GM18858 (cell line): ENCODE measurements at regions not wholly inside any gene's neighbourhood (a gene's known extent, or its start where the extent isn't known, plus 50 kb on each side); places are given as distances from the start of the nearest gene placed in this dataset.
A peak's percentile ranks its signal among the peaks of the same experiment; 100 is the strongest.

ENCODE experiments used
- ATAC-seq: cut with Tn5 transposase; IDR thresholded peaks from one replicate; pipeline ENCODE4 v1.9.1; 2021; ENCODE audit not compliant: unreplicated experiment

DNA sequence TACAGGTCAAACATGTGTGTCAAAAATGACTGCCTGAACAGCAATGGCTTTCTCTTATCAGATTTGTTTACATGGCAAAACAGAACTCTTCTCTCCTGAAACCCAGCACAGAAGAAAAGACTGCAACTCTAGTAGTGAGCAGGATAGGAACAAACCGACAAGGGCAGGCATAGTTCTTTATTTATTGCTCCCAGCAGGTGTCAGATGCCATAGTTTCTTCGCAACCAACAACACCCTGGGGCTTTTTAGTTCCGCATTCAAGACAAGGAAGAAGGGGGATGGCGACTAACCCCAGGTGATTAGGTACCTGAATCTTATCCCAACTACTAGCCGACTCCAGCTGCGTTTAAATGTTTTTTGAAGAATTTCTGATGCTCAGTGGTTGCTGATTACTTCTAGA, 367.5 kb upstream of the FIGN start:
- no peak for ATAC-seq

DNA sequence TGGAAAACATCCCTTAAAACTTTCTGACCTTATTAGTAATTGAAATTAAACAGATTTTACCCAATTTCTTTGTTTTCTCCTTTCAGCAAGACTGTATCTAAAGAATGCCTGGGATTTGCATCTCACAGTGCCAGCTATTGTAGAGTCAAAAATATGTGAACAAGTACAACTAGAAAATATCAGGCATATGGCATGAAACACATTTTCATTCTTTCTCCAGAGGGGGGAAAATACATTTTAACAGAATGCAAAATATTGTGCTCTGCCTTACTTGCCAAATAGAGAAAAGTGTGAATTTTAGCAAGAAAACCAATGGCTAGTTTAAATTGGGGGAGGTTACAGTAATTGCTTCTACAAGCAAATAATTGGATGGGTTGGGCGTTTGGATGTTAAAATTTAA, 366.6 kb upstream of the FIGN start:
- no peak for ATAC-seq

DNA sequence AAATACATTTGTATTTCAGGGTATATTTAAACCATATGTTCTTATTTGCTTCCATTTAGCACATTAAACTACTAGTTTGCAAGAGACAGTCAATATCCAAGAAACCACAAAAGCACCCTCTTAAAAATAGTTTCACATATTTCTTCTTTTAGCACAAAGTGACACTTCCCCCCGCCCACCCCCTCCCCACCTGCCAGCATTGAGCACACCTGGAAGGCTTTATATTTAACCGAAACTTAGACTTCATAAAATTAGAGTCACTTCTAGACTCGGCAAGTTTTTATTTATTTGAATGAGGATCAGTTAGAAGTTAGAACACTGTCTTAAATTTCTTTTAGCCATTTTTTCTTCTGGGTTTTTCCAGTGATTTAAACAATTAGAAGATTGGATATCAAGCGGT, 355.9 kb upstream of the FIGN start:
- ATAC-seq: no peak

DNA sequence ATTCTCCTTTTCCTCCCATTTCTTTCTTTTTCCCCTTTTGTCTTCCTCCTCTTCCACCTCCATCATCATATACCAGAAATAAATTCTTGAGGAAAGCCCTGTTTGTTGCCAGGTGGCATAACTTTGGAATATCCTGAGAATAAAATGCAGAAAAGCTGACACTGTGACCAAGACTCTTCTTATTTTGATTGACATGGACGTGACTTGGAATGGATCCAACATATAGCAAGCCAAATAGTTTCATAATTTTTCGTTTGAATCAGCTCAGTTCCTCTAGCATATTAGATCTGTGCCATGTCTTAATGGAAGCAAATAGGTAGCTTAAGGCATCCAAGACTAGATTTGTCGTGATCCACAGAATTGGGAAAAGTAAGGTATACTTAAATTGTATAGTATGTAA, 354.7 kb upstream of the FIGN start:
- no peak for ATAC-seq

DNA sequence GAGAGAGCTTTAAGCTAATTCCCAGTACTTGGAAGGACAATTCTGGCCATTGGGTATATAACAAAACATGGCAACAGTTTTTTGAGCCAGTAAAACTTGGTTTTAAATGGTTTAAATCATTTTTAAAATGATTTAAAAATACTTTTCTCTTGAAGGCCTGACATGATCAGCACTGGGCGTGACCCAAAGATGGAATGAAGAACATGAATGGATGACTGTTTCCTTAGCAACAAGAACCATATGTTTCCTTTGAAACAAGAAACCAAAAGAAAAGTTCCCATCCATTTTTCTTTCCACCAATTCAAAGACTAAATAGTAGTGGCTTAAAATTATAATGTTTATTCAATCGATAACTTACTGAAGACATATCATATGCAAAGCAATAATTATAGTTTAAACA, 348.3 kb upstream of the FIGN start:
- ATAC-seq: no peak

DNA sequence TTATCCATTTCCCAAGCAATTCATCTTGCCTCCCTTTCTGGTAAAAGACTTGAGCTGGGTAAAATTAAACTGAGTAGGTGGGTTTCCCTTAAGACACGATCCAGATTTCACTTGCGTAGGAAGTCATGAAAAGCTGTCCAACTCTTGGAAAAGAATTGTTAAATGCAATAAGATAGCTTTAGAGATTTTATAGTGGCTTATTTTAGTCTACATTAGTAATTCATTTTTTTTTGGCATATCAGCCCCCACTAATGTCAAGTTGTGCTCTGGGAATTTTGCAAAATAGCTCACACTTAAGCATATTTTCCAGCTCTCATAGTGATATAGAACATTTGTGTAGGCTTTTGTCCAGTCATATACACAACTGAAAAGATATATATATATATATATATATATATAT, 344.7 kb upstream of the FIGN start:
- ATAC-seq: no peak

DNA sequence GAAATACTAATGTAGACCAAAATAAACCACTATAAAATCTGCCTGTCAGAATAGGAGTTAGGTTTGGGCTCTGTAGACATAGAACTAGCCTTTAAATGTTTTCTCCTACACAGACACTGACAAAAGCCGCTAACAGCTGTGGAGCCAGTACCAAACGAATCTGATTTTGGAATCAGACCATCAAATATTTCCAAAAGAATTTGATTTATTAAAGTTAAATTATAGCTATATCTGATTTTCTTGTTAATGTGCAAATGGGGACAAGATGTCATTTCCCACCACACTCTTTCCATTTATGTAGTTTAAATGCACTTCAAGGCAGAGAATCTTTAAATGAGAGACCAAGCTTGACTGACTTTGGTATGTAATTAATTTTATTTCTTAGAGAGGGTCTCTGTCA, 343.4 kb upstream of the FIGN start:
- no peak for ATAC-seq

DNA sequence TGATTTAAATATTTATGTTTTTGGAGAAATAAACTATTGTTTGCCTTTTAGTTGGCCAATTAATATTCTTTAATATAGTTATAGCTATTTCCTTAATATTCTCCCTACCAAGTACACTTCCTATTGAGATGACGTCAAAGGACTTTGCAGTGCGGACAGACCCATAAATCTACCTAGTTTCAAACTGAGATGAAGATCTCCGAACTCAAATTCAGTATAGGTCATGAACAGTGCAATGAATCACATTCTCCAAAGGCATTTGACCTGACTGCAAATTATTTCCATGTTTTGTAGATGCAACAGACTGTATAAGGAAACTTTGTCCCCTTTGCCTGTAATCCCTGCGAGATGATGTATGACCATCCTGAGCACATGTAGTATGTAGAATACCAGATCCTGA, 342.6 kb upstream of the FIGN start:
- ATAC-seq: no peak

DNA sequence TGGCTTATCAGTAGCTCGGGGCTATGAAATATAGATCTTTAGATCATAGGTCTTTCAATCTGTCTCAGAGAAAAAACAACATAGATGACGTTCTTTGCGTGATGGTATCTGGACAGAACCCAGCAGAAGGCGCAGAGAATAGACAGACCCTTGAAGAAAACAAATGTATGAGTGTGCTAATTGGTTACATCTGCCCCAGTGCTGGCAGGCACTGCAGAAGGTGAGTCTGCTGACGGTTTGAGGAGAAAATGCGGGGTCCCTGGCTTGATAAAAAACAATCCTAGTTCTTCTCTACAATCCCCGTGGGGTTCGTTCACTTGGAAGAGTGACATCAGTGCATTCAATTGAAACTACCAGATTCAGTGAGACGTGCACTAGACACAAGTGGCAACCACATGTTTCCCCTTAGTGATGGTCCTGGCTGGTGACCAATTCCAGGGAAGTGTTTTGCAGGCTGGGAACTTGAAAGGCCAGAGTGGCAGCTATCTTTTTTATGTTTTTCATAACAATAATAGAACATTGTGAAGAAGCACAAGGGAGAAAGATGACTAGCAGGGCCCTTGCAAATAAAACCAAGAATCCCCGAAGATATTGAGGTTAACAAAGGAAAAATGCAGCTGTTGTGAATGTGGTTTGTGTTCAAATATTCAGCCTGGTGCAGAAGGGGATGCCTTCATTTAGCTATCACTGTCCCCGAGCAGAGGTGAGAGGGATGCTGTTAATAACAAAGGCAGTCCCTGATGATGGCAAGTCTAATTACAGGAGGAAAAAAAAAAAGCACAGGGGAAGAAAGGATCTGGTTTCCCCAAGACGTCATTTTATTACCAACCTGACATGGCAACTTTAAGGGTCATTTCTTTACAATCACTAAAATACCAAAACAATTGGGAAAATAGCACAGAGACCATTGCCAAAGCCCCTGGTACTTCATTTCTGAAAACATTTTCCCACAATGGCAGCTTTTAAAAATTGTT, 337.6 kb upstream of the FIGN start:
- no peak for ATAC-seq

DNA sequence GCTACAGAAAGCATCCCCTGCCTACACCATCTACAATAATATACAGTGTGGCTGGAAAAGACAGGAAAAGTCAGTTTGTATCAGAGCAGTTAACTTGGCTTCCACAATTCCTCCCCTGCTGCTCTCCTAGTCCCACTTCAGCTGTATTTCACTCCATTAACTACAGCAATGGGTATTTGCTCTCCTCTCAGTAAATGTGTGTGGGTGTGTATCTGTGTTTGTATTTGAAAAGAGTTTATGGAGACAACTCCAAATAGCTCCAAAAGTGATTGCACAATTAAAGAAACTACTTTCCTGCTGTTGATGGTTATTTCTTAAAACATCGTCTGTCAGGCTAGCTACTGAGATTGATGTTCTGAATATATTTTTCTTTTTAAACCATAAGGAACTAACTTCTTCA, 333.7 kb upstream of the FIGN start:
- no peak for ATAC-seq

DNA sequence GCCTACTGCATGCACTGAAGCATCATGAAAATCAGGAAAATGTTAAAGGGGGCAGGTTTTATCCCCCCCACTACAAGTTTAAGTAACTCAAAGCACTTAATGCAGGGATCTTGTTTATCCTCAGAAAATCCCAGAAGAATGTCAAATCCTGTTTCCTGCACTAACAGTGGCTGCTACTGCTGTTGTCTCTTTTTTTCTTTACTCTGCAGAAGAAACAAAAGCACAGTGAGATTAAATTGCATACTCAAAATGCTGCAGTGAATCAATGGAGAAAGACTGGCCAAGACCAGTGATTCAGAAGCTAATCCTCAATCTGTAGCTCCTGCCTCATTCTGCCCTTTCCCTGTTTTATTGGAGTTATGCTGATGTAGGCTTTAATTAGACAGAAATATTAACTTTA, 332.3 kb upstream of the FIGN start:
- ATAC-seq: no peak

DNA sequence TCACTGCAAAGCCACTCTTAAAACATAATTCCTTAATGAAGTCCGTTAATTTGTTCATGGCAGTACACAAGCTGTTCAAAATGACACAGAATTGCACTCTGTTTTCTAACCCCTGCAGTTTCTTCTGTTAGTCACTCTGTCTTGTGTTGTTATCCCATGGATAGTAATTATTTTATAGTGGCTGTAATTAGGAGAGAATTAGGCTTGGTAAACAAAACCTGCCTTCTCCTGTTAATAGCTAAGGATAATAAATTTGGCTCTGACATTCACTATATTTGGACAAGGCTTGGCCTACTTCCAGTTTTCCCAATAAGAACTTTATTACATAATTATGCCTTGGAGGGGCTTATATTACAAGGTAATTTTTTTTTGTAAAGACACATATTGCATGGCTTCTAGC, 330.3 kb upstream of the FIGN start:
- no peak for ATAC-seq

DNA sequence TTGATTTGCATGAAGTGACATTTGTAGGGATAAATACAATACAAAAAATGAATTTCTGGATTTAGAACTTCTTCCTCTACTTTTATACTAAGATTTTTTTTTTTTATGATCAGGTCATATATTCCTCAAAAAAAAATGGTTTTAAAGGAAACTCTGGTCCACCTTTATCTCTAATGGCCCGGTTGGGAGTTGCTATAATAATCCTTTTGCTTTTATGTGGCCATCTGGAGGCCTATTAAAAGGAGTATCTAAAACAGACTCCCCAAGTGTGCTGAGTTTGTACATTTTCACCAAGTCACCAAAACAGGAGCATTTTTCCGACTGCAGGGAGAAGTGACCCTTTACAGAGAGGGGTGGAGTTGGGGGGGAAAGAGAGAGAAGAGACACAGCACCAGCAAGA, 329.2 kb upstream of the FIGN start:
- no peak for ATAC-seq

DNA sequence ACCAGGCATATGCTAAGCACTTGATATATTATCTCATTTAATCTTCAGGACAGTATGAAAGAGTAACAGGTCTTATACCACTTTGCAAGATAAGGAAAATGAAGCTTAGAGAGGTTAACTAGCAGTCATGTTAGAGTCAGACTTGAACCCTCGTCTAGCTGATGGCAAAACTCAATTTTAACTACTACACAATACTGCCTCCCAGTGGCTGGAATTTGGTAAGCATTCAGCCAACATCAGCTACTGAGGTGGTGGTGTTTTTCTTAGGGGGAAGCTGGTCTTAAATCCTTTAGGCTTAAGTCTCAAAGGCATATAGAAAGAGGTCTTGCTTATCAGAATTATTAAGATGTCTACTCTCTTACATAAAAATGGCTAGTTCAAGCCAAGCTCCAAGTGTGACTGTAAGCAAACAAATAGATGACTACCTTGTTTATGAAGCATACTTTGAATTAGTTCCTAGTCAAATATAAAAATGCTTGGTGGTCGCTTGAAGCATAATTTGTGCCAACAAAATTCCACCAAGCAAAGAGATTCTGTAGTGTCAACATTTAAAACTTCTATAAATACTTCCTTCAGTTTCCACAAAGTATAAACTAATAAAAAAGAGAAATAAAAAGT, 325.4 kb upstream of the FIGN start:
- peak; percentile 71 for ATAC-seq

DNA sequence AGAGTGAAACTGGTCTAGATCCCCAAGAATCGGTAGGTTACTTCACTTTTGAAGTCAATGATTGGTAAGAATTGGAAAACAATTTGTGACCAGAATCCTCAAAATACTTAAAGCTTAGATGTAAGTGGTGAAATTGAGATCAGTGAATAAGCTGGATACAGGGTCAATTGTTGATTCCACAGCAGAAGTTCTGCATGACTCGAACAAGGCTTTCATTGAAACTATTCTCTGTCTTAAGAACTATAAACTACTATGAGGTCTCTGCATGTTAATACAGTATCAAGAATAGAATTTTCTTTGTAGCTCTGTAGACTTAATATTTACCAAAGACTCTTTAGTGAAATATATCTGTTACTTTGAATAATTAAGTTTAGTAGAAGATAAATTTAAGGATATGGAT, 324.2 kb upstream of the FIGN start:
- no peak for ATAC-seq

DNA sequence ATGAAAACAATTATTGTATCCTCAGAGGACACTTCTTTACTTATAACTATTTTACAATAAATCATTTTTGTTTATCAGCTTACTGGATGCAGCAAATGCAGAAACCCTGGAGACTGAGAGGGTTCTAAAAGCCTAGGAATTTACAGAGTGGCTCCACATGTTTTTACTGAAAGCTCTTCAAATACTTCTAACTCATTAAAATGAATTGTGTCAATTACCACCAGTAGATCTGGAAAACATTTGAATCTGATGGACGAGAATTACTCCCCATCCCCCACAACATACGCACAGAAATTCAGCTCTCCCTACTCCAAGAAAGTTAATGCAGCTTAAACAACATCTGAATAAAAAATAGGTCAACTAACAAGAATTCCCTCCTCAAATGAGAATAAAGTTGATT, 319.8 kb upstream of the FIGN start:
- no peak for ATAC-seq

DNA sequence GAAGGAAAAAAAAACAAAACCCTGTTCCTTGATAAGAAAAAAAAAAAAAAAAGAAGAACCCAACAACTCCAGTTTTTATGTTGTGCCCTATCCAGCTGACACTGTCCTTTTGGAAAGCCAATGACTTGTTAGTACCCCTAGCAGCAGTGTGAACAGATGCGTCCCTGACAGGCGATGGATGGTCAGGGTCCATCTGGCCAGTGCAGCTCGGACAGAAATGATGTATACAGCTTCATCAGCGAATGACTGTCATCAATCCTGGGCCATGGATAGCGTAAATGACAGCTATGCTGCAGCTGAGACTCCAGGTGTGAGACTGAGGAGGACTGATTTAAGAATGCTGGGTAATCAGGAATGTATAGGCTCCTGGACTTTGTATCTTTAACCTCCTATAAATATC, 318.8 kb upstream of the FIGN start:
- ATAC-seq: no peak

DNA sequence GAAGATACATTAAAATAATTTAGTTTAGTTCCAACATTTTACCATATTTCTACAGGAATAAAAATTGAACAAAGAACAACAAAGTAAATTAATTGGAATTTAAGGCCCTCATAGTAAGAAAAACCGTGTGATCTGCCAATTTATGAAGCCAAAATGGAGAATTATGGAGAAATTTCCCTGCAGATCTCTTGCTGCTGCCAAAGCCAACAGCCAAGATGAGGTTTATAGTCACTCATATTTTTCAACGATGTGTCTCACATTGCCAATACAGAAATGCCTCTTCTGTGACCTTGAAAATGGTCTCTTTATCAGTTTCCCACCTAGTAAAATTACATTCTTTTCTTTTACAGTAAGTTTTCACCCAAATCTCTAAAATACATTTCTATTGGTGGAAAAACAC, 317.2 kb upstream of the FIGN start:
- ATAC-seq: no peak

DNA sequence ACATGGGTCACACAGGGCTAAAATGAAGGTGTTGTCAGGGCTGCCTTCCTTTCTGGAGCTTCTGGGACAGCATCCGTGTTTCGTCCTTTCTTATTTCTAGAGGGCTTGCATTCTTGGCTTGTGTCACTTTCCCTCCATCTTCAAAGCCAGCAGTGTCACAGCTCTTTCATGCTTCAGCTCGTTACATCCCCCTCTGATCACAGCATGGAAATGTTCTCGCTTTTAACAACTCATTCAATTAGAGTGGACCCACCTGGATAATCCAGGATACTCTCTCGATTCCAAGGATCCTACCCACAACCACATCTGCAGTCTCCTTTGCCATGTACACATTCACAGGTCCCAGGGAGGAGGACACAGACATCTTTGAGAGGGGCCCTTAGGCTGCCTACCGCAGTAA, 316.2 kb upstream of the FIGN start:
- no peak for ATAC-seq

DNA sequence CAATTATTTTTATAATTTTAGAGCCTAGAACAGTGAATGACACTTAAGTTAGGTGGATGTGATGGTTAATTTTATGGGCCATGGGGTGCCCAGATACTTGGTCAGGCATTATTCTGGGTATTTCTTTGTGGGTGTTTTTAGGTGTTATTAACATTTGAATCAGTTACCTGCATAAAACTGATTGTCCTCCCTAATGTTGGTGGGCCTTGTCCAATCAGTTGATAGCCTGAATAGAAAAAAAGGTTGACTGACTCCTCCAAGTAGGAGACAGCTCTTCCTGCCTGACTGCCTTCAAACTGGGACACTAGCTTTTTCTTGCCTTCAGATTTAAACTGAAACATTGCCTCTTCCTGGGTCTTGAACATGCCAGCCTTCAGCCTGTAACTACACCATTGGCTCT, 312.9 kb upstream of the FIGN start:
- no peak for ATAC-seq

DNA sequence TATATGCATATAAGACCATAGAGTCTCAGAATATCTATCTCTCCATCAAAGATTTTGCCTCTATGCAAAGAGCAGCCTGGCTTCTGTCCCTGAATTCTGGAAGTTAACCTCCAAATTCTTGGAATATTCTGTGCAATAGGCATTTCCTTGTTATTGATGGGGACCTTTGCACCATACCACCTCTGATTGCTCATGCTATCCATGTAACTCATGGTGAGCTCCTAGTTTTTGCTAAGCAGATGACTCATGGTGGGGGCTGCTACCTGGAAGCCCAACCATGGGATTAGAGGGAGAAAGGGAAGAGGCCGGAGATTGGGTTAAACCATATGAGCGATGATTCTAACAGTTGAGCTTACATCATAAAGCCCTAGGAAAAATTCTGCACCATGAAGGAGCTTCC, 310.2 kb upstream of the FIGN start:
- no peak for ATAC-seq

DNA sequence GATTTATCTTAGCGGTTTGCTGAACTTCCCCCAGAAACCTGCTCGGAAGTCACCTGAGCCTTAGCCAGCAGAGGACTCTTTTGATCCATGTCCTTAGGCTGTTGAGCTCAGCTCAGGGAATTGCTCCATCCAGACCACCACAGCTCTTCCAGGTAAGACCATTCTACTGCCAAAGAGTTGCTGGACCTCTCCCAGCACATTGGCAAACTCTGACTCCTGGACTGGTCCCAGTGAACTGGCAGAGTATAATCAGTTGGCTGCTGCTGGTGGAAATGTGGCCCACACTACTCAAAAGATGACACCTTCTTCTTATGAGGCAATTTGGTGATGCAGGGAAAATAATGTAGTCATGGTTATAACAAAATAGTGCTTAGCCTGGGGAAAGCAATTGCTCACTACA, 308.8 kb upstream of the FIGN start:
- ATAC-seq: no peak

DNA sequence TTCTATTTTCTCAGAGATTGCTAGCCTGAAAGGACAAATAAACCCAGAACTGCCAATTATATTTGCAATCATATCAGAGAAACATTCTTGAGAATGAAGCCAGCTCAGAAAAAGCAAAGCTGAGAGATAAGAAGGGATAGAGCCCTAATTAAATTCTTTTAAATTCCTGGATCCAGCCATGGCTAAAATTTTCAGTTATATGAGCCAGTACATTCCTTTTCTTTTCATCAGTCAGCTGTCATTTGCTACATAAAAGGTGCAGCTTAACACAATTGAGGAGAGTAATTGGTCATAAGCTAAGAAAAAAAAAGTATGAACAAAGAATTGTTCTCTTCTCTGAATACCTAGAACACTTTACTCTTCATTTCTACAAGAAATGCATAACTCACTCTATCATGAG, 303.5 kb upstream of the FIGN start:
- ATAC-seq: no peak
